ENCODE measurements at regions not wholly inside any gene's neighbourhood (a gene's known extent, or its start where the extent isn't known, plus 50 kb on each side); places are given as distances from the start of the nearest gene placed in this dataset.

GRCh38 chr2:12502759-12503158, 214.0 kb upstream of the TRIB2 start:
- Histone ChIP-seq H3K9ac (ENCODE audit: low read depth in 1 of 3, low read length in 3 of 3) (no peak overlapping the region), H3K27ac (ENCODE audit: low read depth, low read length) (no peak overlapping the region), H3K4me1 (ENCODE audit: control insufficient read depth in 3 of 3, insufficient read depth in 3 of 3, low read length in 3 of 3) (peaks cover 0 to 4% (median 4%) of the 10 kb centered on the region in 3 donors), H3K36me3 (ENCODE audit: control insufficient read depth in 3 of 3, insufficient read depth in 3 of 3, low read length in 3 of 3) (no peaks in the 10 kb centered on the region), H3K4me3 (ENCODE audit: low read length in 3 of 3) (no peak overlapping the region), H3K27me3 (ENCODE audit: control insufficient read depth in 3 of 3, insufficient read depth in 3 of 3, low read length in 3 of 3) (no peaks in the 10 kb centered on the region), H3K9me3 (ENCODE audit: control insufficient read depth in 3 of 3, low read length in 3 of 3) (no peaks in the 10 kb centered on the region)

GRCh38 chr2:12504443-12504842, 212.3 kb upstream of the TRIB2 start:
- H3K27me3 ChIP-seq (ENCODE audit: control insufficient read depth in 3 of 3, insufficient read depth in 3 of 3, low read length in 3 of 3) = no peaks in the 10 kb centered on the region
- H3K27ac ChIP-seq (ENCODE audit: low read depth, low read length) = no peak overlapping the region
- H3K4me3 ChIP-seq (ENCODE audit: low read length in 3 of 3) = no peak overlapping the region
- peaks cover 0 to 4% (median 4%) of the 10 kb centered on the region in 3 donors for H3K4me1 ChIP-seq (ENCODE audit: control insufficient read depth in 3 of 3, insufficient read depth in 3 of 3, low read length in 3 of 3)
- H3K36me3 ChIP-seq (ENCODE audit: control insufficient read depth in 3 of 3, insufficient read depth in 3 of 3, low read length in 3 of 3) = no peaks in the 10 kb centered on the region
- H3K9ac ChIP-seq (ENCODE audit: low read depth in 1 of 3, low read length in 3 of 3) = no peak overlapping the region
- no peaks in the 10 kb centered on the region for H3K9me3 ChIP-seq (ENCODE audit: control insufficient read depth in 3 of 3, low read length in 3 of 3)

DNA sequence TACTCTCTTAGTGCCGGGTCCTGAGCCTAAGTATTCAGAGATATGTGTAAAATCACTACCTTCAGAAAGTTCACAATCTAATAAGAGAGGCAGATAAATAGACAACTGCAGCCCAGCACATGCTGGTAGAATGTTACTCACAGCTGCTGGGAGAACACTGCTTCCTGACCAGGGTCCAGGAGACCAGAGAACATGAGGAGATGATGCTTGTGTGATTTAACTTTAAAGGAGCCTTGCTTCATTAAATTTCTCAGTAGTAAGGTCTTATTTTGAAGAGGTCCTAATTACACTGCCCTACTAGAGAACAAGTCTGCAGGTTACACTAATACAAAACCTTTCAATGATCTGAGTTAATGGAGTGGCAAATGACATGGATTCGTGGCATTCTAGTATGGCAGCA, 209.9 kb upstream of the TRIB2 start:
- Histone ChIP-seq H3K27me3 (ENCODE audit: control insufficient read depth in 3 of 3, insufficient read depth in 3 of 3, low read length in 3 of 3) (no peaks in the 10 kb centered on the region), H3K4me3 (ENCODE audit: low read length in 3 of 3) (no peak overlapping the region), H3K9me3 (ENCODE audit: control insufficient read depth in 3 of 3, low read length in 3 of 3) (no peaks in the 10 kb centered on the region), H3K9ac (ENCODE audit: low read depth in 1 of 3, low read length in 3 of 3) (no peak overlapping the region), H3K36me3 (ENCODE audit: control insufficient read depth in 3 of 3, insufficient read depth in 3 of 3, low read length in 3 of 3) (no peaks in the 10 kb centered on the region), H3K27ac (ENCODE audit: low read depth, low read length) (no peak overlapping the region), H3K4me1 (ENCODE audit: control insufficient read depth in 3 of 3, insufficient read depth in 3 of 3, low read length in 3 of 3) (no peaks in the 10 kb centered on the region)

DNA sequence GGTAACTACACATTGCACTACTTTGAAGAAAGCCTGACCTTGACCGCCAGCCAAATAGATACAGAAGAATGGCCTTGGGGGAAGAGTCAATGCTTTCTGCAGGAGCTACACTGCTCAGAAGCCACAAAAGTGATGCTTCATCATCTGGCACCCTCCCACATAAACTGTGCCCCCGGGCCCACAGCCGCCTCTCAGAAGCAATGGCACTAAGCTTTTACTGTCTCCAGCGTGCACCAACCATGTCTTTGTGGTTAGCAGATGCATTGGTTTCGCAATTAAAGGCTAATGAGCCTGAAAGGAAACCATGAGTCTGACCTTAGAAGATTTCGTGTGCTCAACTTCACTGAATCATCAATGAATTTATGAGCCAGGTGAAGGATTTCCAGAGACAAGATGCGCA, 209.4 kb upstream of the TRIB2 start:
- no peaks in the 10 kb centered on the region for H3K9me3 ChIP-seq (ENCODE audit: control insufficient read depth in 3 of 3, low read length in 3 of 3)
- no peak overlapping the region for H3K4me3 ChIP-seq (ENCODE audit: low read length in 3 of 3)
- H3K9ac ChIP-seq (ENCODE audit: low read depth in 1 of 3, low read length in 3 of 3) = no peak overlapping the region
- H3K27me3 ChIP-seq (ENCODE audit: control insufficient read depth in 3 of 3, insufficient read depth in 3 of 3, low read length in 3 of 3) = no peaks in the 10 kb centered on the region
- H3K27ac ChIP-seq (ENCODE audit: low read depth, low read length) = no peak overlapping the region
- no peaks in the 10 kb centered on the region for H3K4me1 ChIP-seq (ENCODE audit: control insufficient read depth in 3 of 3, insufficient read depth in 3 of 3, low read length in 3 of 3)
- no peaks in the 10 kb centered on the region for H3K36me3 ChIP-seq (ENCODE audit: control insufficient read depth in 3 of 3, insufficient read depth in 3 of 3, low read length in 3 of 3)

DNA sequence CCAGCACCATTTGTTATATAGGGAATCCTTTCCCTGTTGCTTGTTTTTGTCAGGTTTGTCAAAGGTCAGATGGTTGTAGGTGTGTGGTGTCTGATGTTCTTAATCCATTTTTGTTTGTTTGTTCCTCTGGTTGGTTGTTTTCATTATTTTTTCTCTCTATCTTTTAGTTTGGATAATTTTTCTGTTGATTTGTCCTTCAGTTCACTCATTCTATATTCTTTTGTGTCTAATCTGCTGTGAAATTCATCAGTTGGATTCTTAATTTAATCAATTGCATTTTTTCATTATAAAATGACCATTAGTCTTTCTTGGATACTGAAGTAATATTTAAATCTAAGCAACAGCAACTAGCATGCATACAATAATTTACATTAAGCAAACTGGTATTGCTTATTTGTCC, 206.7 kb upstream of the TRIB2 start:
- Histone ChIP-seq H3K36me3 (ENCODE audit: control insufficient read depth in 3 of 3, insufficient read depth in 3 of 3, low read length in 3 of 3) (no peaks in the 10 kb centered on the region), H3K27me3 (ENCODE audit: control insufficient read depth in 3 of 3, insufficient read depth in 3 of 3, low read length in 3 of 3) (no peaks in the 10 kb centered on the region), H3K27ac (ENCODE audit: low read depth, low read length) (no peak overlapping the region), H3K9me3 (ENCODE audit: control insufficient read depth in 3 of 3, low read length in 3 of 3) (no peaks in the 10 kb centered on the region), H3K9ac (ENCODE audit: low read depth in 1 of 3, low read length in 3 of 3) (no peak overlapping the region), H3K4me1 (ENCODE audit: control insufficient read depth in 3 of 3, insufficient read depth in 3 of 3, low read length in 3 of 3) (no peaks in the 10 kb centered on the region), H3K4me3 (ENCODE audit: low read length in 3 of 3) (no peak overlapping the region)

DNA sequence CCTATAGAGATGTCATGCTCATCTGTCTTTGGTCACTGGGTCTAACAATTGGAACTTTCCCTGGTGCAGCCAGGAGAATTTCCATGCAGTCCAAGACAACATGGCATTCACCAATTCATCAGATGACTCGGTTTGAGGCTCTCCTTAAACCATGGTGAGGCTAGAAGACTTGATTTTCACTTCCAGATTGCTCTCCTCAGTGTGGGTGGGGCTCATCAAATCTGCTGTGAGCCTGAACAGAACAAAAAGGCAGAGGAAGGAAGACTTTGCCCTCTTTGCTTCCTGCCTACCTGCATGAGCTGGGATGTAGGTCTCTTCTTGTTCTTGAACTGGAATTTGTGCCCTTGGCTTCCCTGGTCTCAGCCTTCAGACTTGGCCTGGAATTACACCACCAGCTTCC, 203.4 kb upstream of the TRIB2 start:
- Histone ChIP-seq H3K27me3 (ENCODE audit: control insufficient read depth in 3 of 3, insufficient read depth in 3 of 3, low read length in 3 of 3) (no peaks in the 10 kb centered on the region), H3K4me1 (ENCODE audit: control insufficient read depth in 3 of 3, insufficient read depth in 3 of 3, low read length in 3 of 3) (no peaks in the 10 kb centered on the region), H3K27ac (ENCODE audit: low read depth, low read length) (no peak overlapping the region), H3K9ac (ENCODE audit: low read depth in 1 of 3, low read length in 3 of 3) (no peak overlapping the region), H3K36me3 (ENCODE audit: control insufficient read depth in 3 of 3, insufficient read depth in 3 of 3, low read length in 3 of 3) (no peaks in the 10 kb centered on the region), H3K9me3 (ENCODE audit: control insufficient read depth in 3 of 3, low read length in 3 of 3) (no peaks in the 10 kb centered on the region), H3K4me3 (ENCODE audit: low read length in 3 of 3) (no peak overlapping the region)

DNA sequence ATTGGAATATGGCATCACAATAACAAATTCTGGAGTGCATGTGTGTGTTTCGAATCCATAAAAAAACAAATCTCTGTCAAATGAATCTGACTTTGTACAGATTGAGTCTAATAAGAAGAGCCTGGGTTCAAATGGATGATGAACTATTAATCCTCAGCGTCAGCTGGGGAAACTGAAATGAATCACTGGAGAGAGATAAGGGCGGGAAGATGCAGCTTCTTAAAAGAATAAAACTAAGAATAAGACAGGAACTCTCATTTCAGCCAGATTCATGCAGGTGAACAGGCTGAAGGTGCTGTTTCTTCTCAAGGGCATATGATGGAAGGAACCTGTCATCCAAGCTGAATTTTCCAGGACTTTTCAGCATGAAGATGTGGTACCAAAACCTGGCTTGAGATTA, 202.6 kb upstream of the TRIB2 start:
- Histone ChIP-seq H3K9me3 (ENCODE audit: control insufficient read depth in 3 of 3, low read length in 3 of 3) (no peaks in the 10 kb centered on the region), H3K36me3 (ENCODE audit: control insufficient read depth in 3 of 3, insufficient read depth in 3 of 3, low read length in 3 of 3) (no peaks in the 10 kb centered on the region), H3K27me3 (ENCODE audit: control insufficient read depth in 3 of 3, insufficient read depth in 3 of 3, low read length in 3 of 3) (no peaks in the 10 kb centered on the region), H3K4me3 (ENCODE audit: low read length in 3 of 3) (no peak overlapping the region), H3K4me1 (ENCODE audit: control insufficient read depth in 3 of 3, insufficient read depth in 3 of 3, low read length in 3 of 3) (no peaks in the 10 kb centered on the region), H3K9ac (ENCODE audit: low read depth in 1 of 3, low read length in 3 of 3) (no peak overlapping the region), H3K27ac (ENCODE audit: low read depth, low read length) (no peak overlapping the region)

- H3K36me3 ChIP-seq (ENCODE audit: control insufficient read depth in 3 of 3, insufficient read depth in 3 of 3, low read length in 3 of 3) = no peaks in the 10 kb centered on the region
These were observed 201.9 kb upstream of the TRIB2 start for GRCh38 chr2:12514631-12515437.

DNA sequence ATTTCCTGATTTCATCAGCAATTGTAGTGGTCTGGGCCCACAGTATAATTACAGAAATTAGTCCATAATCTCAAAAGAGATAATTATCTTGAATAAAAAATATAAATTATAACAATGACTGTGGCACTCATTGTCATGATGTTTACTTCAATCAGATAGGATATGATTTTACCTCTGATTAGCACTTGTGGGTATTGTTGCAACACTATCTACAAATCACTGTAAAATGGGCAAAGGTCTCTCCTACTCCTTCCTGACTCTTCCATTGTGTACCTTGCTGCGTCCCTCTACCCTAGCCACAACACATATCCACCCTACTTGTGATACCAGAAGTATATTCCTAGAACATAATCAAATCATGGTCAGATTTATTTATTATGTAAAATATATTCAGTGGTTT, 200.9 kb upstream of the TRIB2 start:
- Histone ChIP-seq H3K36me3 (ENCODE audit: control insufficient read depth in 3 of 3, insufficient read depth in 3 of 3, low read length in 3 of 3) (no peaks in the 10 kb centered on the region), H3K27ac (ENCODE audit: low read depth, low read length) (no peak overlapping the region), H3K4me1 (ENCODE audit: control insufficient read depth in 3 of 3, insufficient read depth in 3 of 3, low read length in 3 of 3) (no peaks in the 10 kb centered on the region), H3K27me3 (ENCODE audit: control insufficient read depth in 3 of 3, insufficient read depth in 3 of 3, low read length in 3 of 3) (no peaks in the 10 kb centered on the region), H3K9ac (ENCODE audit: low read depth in 1 of 3, low read length in 3 of 3) (no peak overlapping the region), H3K4me3 (ENCODE audit: low read length in 3 of 3) (no peak overlapping the region), H3K9me3 (ENCODE audit: control insufficient read depth in 3 of 3, low read length in 3 of 3) (no peaks in the 10 kb centered on the region)

More at GRCh38 chr2:12514631-12515437, 201.9 kb upstream of the TRIB2 start:
- Histone ChIP-seq H3K9me3 (ENCODE audit: control insufficient read depth in 3 of 3, low read length in 3 of 3) (no peaks in the 10 kb centered on the region), H3K4me1 (ENCODE audit: control insufficient read depth in 3 of 3, insufficient read depth in 3 of 3, low read length in 3 of 3) (no peaks in the 10 kb centered on the region), H3K9ac (ENCODE audit: low read depth in 1 of 3, low read length in 3 of 3) (no peak overlapping the region), H3K27ac (ENCODE audit: low read depth, low read length) (no peak overlapping the region), H3K4me3 (ENCODE audit: low read length in 3 of 3) (no peak overlapping the region), H3K27me3 (ENCODE audit: control insufficient read depth in 3 of 3, insufficient read depth in 3 of 3, low read length in 3 of 3) (no peaks in the 10 kb centered on the region)

GRCh38 chr2:12533337-12534005, 183.3 kb upstream of the TRIB2 start:
- Histone ChIP-seq H3K9ac (ENCODE audit: low read depth in 1 of 3, low read length in 3 of 3) (no peak overlapping the region), H3K9me3 (ENCODE audit: control insufficient read depth in 3 of 3, low read length in 3 of 3) (no peaks in the 10 kb centered on the region), H3K27ac (ENCODE audit: low read depth, low read length) (no peak overlapping the region), H3K27me3 (ENCODE audit: control insufficient read depth in 3 of 3, insufficient read depth in 3 of 3, low read length in 3 of 3) (no peaks in the 10 kb centered on the region), H3K4me3 (ENCODE audit: low read length in 3 of 3) (no peak overlapping the region), H3K4me1 (ENCODE audit: control insufficient read depth in 3 of 3, insufficient read depth in 3 of 3, low read length in 3 of 3) (no peaks in the 10 kb centered on the region), H3K36me3 (ENCODE audit: control insufficient read depth in 3 of 3, insufficient read depth in 3 of 3, low read length in 3 of 3) (no peaks in the 10 kb centered on the region)

All from skeletal muscle tissue (tissue), 3 donors.